ENCODE measurements at regions not wholly inside any gene's neighbourhood (a gene's known extent, or its start where the extent isn't known, plus 50 kb on each side); places are given as distances from the start of the nearest gene placed in this dataset.

- peak in 1 of 7 experiments; percentile 13 for TF ChIP-seq CTCF (IDR thresholded peaks at IDR 0.05)
- TF ChIP-seq POLR2A (IDR thresholded peaks at IDR 0.05) = no peak
These were observed 65.3 kb upstream of the MS4A8 start for GRCh38 chr11:60634126-60634525.
